ENCODE measurements at regions not wholly inside any gene's neighbourhood (a gene's known extent, or its start where the extent isn't known, plus 50 kb on each side); places are given as distances from the start of the nearest gene placed in this dataset.

DNA sequence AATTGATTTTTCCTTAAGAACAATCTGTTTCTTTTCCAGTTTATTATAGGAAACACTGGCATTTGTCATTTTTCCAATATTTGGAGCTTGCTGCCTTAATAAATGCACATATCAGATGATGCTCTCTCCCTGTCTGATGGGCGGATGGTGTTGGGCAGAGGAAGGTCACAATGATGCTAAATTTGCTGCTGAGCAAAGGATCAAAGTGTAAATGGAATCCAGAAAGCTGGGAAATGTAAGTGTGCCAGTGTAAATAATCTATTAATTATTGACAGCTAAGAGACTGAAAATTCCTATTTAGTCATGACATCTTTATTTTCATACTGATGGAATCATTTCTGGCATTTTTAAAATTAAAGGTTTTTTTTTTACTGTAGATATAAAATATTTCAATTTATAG is 243.2 kb downstream of the PTBP2 start:
- no peak for DNase-seq

DNA sequence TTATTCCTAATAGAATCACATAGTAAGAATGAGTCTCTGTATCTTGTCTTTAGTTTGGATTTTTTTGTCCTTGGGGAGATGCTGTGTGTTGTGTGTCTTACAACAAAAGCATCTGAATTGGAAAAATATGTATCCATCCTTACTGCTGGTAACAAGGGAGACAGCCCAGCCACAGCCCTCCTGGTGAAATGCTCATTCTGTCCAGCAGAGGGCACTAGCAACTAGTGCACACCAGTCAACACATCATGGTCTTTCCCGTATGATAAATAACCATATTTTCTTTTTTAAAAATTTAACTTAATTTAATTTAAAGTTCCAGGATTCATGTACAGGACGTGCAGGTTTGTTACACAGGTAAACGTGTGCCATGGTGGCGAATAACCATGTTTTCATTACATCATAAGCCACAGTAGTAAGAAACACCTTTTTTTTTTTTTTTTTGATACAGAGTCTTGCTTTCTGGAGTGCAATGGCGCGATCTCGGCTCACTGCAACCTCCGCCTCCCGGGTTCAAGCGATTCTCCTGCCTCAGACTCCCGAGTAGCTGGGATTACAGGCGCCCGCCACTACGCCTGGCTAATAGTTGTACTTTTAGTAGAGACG is 245.1 kb downstream of the PTBP2 start:
- DNase-seq, result peak; percentile 66

DNA sequence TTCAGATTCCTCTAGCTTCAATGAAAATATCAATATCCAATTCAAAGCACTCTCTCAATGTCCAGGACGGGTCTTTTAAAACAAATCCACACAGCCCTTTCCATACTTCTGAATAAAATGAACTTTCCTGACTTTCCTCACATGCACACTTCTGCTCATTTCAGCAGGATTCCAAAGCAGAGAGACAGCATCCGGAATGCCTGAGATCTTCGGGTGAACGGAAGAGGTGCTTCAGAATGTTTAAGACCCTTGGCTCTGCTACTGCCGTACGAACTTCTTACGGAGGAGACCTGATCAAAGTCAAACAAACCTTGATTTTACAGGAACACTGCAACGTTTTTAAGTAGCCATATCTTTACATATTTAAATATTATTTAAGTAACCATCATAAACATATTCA is 245.7 kb downstream of the PTBP2 start:
- DNase-seq, result no peak

DNA sequence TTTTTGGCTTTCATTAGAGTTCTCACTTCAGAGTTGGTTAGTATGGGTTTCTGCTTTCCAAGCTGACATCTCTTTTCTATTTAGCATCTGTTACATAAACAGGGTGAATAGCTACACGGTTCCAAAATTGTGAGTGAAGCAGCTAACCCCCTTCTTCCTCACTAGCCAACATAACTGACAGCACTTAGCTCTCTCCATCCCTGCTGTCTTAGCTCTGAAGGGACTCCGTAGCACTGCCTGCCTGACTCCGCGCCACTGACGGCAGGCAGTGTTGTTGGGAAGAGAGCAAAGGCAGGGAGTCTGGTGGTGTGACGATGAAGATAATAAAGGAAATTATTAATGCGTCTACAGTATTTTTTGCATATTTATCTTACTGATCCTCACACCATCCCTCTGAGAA is 247.0 kb downstream of the PTBP2 start:
- DNase-seq, result no peak

DNA sequence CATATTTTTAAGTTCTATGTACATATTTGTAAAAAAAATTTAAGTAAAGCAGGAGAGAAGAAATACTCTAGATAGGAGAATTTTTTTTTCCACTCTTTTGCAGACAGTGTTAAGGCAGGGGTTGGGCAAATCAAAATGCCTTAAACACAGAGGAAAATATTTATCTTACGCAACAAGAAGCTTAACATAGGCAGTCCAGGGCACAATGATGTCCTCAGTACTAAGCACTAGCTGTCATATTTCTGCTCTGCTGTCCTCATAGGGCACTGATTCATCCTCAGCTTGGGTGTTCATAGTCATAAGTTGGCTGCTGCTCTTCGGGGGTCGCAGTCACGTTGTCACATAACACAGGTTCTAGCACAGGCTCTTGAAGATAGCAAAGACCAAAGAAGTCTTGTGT is 247.4 kb downstream of the PTBP2 start:
- no peak for DNase-seq

DNA sequence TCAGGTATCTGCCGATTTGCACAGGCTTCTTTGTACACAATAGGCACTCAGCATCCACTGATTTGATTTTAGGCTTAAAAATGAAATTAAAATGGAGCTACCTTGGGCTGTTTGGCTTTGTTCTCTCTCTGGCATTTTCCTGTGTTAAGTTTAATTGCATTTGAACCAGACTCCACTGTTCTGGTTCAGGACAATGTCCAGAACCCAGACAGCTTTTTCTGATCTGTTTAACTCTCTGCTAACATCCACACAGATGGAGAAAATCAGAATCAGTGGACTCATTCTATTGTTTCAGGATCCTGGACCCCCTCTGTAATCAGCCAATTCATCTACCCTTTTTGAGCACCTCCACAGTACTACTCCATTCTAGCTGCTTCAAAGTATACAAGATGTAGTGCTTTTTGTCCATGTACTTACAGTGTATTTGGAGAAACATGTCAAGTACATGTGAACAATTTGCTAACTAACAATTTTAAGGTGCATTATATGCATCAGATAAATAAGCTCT is 248.1 kb downstream of the PTBP2 start:
- DNase-seq, result no peak

DNA sequence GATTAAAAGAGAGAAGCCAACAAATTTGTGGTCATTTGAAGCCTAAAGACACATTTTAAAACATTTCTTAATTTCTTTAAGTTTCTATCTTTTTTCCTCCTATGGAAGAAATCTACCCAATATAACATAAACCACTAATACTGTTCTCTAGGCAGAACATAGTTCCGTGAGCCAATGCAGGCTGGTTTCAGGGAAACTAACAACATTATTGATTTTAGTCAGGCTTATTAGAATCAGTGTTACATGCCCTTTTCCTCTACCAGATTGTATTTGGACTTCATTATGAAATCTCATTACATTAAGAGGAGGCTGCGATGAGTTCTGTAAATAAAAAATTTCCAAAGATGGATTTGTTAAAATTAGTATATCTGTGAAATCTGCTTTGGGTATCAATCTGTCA is 249.9 kb downstream of the PTBP2 start:
- no peak for DNase-seq

DNA sequence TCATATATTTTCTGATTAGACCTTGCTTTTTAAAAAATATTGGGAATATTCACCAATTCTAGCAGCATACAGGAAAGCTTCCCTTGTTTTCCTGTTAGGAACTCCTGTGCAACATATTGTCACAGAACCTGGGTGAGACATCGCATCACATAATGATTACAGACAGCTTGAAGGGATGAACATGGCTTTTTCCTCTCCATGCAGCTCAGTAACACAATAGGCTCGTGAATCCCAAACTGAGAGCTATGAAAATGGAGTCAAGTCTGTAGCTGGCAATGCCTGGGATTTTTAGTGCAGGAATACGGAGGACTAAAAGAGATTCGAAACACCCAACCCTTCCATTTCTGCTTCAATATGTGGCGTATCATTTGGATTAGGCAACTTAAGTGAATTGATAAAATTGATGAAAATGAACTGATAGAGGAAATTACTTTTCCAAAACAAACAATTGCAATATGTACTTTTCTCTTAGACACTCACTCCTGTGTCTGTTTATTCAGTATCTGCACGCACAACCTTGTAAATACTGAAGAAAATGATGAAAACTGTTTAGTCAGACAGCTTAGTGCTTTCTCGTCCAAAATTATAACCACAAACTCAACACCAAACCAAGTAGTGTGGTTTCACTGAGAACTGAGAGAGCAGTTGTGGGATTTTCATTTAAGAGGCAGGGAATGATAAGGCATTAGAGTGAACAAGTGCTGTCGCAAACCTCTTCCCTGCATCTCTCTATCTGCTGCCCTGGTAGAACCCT is 250.4 kb downstream of the PTBP2 start:
- no peak for DNase-seq

DNA sequence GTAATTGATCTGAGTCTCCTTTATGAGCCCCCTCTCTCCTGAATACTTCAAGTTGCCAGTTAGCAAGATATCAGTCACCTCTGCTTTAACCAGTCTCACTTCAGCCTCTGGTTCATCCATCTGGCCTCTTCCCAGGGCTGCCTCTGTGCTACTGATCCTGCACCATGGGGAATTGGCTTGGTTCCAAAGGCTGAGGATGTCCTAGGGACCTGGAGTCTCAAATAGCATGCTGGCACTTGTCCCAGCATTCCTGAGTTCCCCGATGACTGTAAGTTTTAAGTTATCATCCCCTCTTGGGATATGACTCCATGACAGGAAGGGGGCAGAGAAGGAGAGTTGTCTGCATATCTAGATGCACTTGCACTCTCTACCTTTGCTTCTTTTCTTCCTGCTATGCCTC is 252.0 kb downstream of the PTBP2 start:
- DNase-seq, result no peak

DNA sequence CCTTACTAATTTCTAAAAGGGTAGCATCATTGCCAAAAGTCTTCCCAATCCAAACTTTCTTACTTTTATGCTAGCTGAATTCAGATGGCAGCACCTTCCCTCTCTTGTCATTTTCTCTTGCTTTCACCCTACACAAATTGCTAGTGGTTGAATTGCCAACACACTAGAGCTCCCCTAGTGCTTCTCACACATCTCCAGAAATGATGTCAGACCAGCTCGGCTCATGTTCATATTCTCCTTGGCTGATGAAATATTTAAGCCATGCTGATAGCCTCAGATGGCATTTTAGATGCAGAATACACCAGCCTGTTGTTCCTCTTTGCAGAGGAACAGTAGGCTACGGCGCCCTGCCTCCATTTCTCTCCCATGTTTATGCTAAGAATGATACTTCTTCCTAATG is 256.9 kb downstream of the PTBP2 start:
- no peak for DNase-seq

DNA sequence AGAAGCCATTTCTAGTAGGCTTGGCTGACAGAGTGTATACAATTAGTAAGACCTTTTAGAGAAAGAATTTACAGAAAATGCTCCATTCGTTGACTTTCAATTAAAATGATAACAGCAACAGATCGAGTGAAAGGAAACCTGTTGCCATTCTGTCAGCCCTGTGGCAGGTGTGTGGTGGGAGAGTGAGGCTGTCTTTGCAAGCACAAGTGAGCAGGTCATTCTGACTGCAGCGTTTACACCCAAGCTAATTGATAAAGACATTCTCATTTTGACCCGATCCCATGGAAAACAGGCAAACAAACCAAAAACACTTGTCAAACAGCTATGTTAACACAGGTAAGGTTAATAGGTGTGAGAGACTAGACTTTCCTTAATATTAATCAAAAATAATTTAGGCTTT is 257.3 kb downstream of the PTBP2 start:
- DNase-seq, result no peak

DNA sequence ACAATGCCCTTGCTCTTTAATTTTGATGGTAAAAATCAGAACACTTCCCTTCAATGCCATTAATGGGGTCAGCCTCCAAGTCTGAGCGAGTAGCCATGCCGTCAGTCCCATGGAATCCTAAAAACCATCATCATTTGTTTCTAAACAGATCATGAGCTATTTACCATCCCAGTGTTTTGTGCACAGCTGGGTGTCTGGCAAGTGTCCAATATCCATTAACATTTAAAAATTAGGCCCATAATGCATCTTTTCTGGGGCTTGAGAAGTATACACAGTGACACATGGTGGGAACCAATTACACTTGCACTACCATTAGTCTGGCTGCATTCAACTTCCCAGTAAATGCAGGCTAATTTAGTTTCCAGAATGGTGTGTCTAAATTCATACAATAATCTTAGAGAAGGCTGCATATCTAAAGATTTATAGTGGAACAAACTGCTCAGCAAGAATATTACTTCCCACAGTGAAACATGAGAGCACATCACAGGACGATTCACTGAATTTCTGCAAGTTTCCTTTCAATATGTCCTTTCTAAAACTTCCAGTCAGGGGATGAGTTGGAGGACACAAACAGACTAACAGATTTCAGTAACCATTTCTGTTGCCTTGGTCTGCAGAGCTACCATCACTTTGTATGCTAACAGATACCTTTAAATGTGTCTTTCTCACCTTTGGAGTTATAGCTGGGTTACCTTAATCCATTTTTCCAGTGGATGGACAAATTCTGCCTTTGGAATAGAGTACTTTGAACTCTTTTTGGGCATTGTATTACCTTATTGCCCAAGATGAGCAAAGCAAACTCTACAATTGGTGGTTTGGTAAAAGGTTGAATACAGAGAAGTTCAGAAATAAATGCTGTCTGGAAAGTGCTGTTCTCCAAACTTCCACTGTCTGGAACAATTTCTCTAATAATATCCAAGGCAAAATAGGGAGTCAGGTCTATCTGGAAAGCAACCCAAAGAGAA is 258.0 kb downstream of the PTBP2 start:
- DNase-seq, result no peak

DNA sequence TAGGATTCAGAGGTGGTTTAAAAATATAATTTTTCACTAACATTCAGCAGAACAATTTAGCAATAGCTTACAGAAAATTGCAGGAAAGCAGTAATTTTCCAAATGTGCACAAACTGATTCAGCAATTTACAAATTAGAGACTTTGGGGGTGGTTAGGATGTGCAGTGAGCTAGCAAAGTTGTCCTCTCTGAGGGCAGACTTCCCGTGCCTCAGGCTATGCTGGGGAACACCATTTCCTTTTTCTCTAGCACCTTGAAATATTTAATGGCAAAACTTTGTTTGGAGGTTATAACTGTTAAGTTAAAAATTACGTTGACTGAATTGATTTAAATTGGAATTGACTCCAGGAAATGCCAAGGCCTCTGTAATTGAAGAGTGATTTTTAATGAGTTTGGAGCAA is 258.9 kb downstream of the PTBP2 start:
- DNase-seq, result no peak

DNA sequence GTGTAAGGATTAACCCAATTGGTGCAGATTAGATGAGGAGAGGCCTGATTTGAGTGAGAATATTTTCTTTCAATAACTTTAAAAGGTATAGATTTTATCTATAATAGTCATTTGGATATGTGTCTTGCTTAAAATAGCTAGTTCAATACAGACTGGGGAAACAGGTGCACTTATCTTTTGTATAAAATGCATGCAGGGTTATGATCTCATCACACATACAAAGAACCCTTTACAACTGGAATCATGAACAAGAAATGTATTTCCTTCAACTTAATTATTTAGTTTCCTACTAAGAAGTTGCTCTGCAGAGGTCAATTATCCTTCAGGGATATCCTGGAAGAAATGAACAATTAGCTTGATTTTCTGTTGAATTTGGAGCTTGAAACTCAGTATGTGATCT is 259.6 kb downstream of the PTBP2 start:
- no peak for DNase-seq

DNA sequence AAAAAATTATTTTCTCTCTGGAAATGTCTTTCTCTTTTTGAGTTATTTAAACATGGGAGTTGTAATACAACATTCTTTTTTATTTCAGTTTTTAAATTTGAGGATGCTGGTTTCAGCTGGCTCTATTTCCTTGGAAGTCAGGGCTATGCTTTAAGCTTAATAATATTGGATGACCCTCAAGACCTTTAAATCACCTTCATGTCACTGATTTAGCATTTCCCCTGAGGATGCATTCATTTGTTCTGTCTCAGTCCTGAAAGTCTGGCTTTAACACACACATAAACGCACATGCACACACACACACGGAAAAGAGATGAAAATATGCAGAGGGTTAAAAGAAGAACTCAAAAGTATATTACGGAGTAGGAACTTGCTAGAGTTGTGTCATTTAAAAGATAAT is 260.5 kb downstream of the PTBP2 start:
- no peak for DNase-seq

DNA sequence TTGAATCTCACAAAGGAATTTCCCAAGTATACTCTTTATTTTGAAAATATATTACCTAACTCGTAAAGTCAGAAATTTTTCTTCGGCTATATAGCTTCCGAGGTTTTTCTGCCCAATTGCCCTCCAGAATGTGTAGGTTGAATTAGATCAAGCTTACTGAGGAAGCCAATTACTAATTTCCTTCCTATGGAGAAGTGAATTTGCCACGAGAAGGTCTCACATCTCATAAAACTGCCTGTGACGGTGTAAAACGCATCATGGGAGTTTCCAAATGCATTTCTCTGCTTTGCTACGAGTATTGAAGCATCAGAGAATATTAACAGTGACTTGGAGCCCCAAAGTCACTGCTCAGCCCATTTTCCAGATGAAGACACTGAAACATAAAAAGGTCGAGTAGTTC is 262.3 kb downstream of the PTBP2 start:
- DNase-seq, result no peak

DNA sequence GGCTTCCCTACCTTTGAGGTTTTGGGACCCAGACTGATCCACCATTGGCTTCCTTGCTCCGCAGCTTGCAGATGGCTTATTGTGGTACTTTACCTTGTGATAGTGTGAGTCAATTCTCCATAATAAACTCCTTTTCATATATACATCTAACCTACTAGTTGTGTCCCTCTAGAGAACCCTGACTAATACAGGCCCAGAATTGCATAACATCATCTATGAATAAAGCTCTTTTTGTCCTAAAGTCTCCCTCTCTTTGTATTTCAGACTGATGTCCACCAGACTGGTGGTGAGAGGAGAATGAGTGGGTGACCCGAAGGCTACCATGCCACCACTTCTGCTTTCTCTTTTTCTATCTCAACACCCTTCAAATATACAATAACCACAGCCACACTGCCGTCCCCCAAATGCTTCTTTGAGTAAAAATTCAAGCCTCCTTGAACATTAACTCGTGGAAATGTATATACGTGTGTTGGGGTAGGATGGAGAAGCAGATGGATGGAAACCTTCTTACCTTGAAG is 265.7 kb downstream of the PTBP2 start:
- DNase-seq, result no peak

DNA sequence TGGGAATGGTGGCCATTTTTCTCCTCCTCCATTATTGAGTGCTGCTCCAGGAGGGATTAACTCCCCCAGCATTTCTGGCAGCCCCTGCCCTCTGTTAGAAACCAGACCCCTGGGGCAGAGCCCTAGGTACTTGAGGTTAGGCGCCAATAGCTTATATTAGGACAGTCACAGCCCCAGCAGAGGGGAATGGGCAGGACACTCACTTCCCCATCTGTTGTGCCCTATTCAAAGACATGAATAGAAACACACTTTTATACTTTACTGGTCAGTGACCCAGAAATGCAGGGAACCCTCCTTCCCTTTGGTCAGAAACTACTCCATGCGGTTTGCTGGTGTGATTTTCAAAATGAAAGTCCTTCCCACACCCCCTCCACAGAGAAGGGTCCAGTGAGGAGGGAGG is 267.7 kb downstream of the PTBP2 start:
- no peak for DNase-seq

DNA sequence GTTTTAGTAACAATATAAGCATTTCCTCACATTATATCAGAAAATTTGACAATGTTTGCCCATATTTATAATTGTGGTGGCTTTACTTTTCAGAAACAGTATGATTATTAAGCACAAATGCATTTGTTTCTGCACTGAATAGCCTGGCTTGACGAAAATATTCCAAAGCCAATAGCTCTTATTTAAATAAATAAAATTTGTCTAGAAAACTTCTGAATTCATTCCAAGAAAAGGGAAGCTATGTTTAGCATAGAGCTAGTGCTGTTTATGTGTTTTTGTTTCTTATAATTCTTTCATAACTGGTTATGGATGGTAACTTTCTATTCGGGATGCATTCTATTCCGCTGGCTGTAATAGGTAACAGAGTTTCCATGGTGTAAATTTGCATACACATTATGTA is 268.6 kb downstream of the PTBP2 start:
- DNase-seq, result no peak

DNA sequence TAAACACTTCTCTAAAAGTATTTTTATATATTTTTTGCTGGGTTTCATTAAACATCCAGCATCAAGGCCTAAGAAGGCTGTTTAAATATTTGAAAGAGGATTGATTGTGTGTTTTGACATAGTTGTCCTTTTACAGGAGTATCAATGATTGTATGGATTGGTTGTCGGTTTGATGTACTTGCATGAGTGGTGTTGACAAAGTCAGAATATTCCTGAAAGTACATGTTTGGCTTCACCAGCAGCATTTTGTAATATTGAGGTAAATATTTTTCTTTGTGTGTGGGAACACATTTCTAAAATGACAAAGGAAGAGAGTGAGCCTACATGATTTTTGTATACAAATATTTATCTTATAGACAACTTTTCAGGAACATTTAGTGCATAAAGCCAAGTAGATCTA is 269.7 kb downstream of the PTBP2 start:
- DNase-seq, result no peak

DNA sequence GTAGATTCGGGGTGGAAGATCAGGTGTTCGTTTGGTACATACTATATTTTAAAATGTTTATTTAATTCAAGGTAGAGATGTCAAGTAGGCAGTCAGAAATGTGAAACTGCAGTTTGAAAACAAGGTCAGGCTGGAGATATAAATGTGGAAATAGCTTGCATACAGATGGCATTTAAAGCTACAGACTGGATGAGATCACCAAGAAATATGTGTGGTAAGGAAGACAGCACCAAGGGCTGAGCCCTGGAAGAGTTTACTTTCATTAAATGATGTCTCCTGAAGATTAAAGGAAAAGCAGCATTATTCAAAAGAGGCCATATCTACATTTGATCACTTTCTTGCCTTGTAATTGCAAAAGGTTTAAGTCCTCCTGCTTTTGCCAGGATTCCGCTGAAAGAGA is 271.3 kb downstream of the PTBP2 start:
- no peak for DNase-seq

DNA sequence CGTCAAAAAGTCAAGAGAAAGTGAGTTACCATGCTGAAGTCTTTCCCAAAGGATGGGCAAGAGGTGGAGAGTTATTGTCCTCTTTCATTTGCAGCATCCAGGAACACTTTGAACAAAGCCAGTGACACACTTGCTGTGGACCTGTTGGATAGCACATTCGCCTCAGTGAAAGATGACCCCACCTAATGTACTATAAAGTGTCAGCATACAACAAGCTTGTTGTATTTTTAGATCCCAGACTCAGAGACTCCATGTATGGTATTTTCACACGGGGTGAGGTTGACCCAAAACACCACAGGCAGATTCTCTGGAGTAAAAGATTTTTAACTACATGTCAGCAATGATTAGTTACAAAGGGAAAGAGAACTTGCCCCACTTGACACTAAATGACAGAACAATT is 273.8 kb downstream of the PTBP2 start:
- DNase-seq, result no peak

DNA sequence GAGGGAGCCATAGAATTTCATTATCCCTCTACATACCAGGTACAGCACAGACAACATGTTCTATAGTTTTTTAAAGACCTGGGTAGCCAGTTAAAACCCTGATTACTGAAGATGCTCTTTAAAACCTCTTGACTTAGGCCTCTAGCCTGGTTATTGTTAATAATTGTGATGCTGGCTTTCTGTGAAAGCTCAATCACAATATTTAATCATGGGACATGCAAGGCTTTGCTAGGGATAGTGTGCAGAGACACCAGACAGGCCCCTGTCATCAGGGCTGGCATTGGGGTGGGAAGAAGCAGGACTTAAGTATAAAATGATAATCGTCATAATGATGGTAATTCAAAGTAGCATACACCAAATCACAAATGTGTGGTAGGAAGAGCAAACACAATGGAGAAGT is 274.4 kb downstream of the PTBP2 start:
- DNase-seq, result no peak
